NCI-H1105 (cell line): ENCODE measurements at regions not wholly inside any gene's neighbourhood (a gene's known extent, or its start where the extent isn't known, plus 50 kb on each side); places are given as distances from the start of the nearest gene placed in this dataset.
"Not testable (repeated sequence)": the region's sequence is repeated elsewhere in the genome, so short reads cannot be mapped to it uniquely, and the experiment has no call there.

ENCODE experiments used
- DNase-seq: peaks from one replicate; lab custom pipeline; 2025; lab: John Stamatoyannopoulos, UW

GRCh38 chr11:23764286-23764685 is 732.6 kb upstream of the LUZP2 start:
- no peak for DNase-seq

- DNase-seq: no peak
These were observed 731.1 kb upstream of the LUZP2 start for GRCh38 chr11:23765682-23766252.

GRCh38 chr11:23767576-23767975 is 729.3 kb upstream of the LUZP2 start:
- no peak for DNase-seq

- no peak for DNase-seq
These were observed 727.6 kb upstream of the LUZP2 start for GRCh38 chr11:23769214-23769613.

- no peak for DNase-seq
These were observed 724.8 kb upstream of the LUZP2 start for GRCh38 chr11:23772081-23772480.

GRCh38 chr11:23778971-23779370 is 717.9 kb upstream of the LUZP2 start:
- no peak for DNase-seq

GRCh38 chr11:23780231-23780630 is 716.6 kb upstream of the LUZP2 start:
- DNase-seq: no peak

- no peak for DNase-seq
These were observed 714.9 kb upstream of the LUZP2 start for GRCh38 chr11:23781803-23782560.

- DNase-seq: not testable (repeated sequence)
These were observed 709.9 kb upstream of the LUZP2 start for GRCh38 chr11:23786974-23787373.

- DNase-seq: no peak
These were observed 707.5 kb upstream of the LUZP2 start for GRCh38 chr11:23789200-23789853.

- DNase-seq: no peak
These were observed 706.9 kb upstream of the LUZP2 start for GRCh38 chr11:23789938-23790371.

- no peak for DNase-seq
These were observed 699.0 kb upstream of the LUZP2 start for GRCh38 chr11:23797624-23798419.

- DNase-seq: not testable (repeated sequence)
These were observed 662.5 kb upstream of the LUZP2 start for GRCh38 chr11:23834306-23834705.

GRCh38 chr11:23836981-23837380 is 659.9 kb upstream of the LUZP2 start:
- DNase-seq: no peak

GRCh38 chr11:23840872-23841271 is 656.0 kb upstream of the LUZP2 start:
- DNase-seq: no peak

- DNase-seq: no peak
These were observed 649.9 kb upstream of the LUZP2 start for GRCh38 chr11:23846902-23847422.

- no peak for DNase-seq
These were observed 645.6 kb upstream of the LUZP2 start for GRCh38 chr11:23851216-23851615.

- DNase-seq: no peak
These were observed 640.2 kb upstream of the LUZP2 start for GRCh38 chr11:23856654-23857053.

GRCh38 chr11:23859087-23859486 is 637.8 kb upstream of the LUZP2 start:
- no peak for DNase-seq

GRCh38 chr11:23861615-23862014 is 635.2 kb upstream of the LUZP2 start:
- no peak for DNase-seq

GRCh38 chr11:23865341-23865975 is 631.4 kb upstream of the LUZP2 start:
- no peak for DNase-seq

GRCh38 chr11:23866641-23867040 is 630.2 kb upstream of the LUZP2 start:
- DNase-seq: no peak
